BLaER1 treated with 17β-estradiol and CSF1 and Interleukin-3, amounts not matched to agents 10 nM and 100 nM (cell line): ENCODE measurements at regions not wholly inside any gene's neighbourhood (a gene's known extent, or its start where the extent isn't known, plus 50 kb on each side); places are given as distances from the start of the nearest gene placed in this dataset.

Source experiments
- H3K27ac ChIP-seq, 11 experiments: shearing (Covaris generic); formaldehyde crosslinking; 2 replicates each; pipeline ENCODE4 v1.8.1; 2022
- H3K27me3 ChIP-seq, 11 experiments: shearing (Covaris generic); formaldehyde crosslinking; 2 replicates each; pipeline ENCODE4 v1.8.1; 2022
- H3K36me3 ChIP-seq, 11 experiments: shearing (Covaris generic); formaldehyde crosslinking; 2 replicates each; pipeline ENCODE4 v1.8.1; 2022
- H3K4me1 ChIP-seq, 10 experiments: shearing (Covaris generic); formaldehyde crosslinking; 2 replicates each; pipeline ENCODE4 v1.8.1; 2022
- H3K4me2 ChIP-seq, 11 experiments: shearing (Covaris generic); formaldehyde crosslinking; 2 replicates each; pipeline ENCODE4 v1.8.1; 2022
- H3K4me3 ChIP-seq, 10 experiments: shearing (Covaris generic); formaldehyde crosslinking; 2 replicates each; pipeline ENCODE4 v1.8.1; 2022
- H3K9ac ChIP-seq, 11 experiments: shearing (Covaris generic); formaldehyde crosslinking; 2 replicates each; pipeline ENCODE4 v1.8.1; 2022
- H3K9me3 ChIP-seq, 11 experiments: shearing (Covaris generic); formaldehyde crosslinking; replicated peaks in 1 of 11; 2 replicates each; pipeline ENCODE4 v1.8.1; 2022
- H4K20me1 ChIP-seq, 11 experiments: shearing (Covaris generic); formaldehyde crosslinking; 2 replicates each; pipeline ENCODE4 v1.8.1; 2022
- Cebpa-rat ChIP-seq, 11 experiments: shearing (Covaris generic); IDR thresholded peaks; 2 replicates each; pipeline ENCODE4 v1.8.1; 2022

GRCh38 chr1:208535511-208535910 lies 291.3 kb upstream of the PLXNA2 start:
- no peak for TF ChIP-seq Cebpa-rat (IDR thresholded peaks at IDR 0.05)
- Histone ChIP-seq H4K20me1 (no peaks in the 10 kb centered on the region), H3K27ac (no peak overlapping the region), H3K4me3 (no peak overlapping the region), H3K9ac (no peak overlapping the region), H3K9me3 (no peaks in the 10 kb centered on the region), H3K27me3 (no peaks in the 10 kb centered on the region), H3K4me1 (peaks cover 6 to 46% (median 40%) of the 10 kb centered on the region in 10 experiments; a peak in 19 of 20 replicates), H3K4me2 (peak overlapping the region in 8 of 11 experiments; percentile 34 to 61 (median 48); a peak in 16 of 22 replicates), H3K36me3 (no peaks in the 10 kb centered on the region)

GRCh38 chr1:208536212-208536611 lies 292.0 kb upstream of the PLXNA2 start:
- Histone ChIP-seq H3K9me3 (no peaks in the 10 kb centered on the region), H3K36me3 (no peaks in the 10 kb centered on the region), H3K4me3 (no peak overlapping the region), H3K4me2 (peak overlapping the region; percentile 21 to 61 (median 46); a peak in 19 of 22 replicates), H3K4me1 (peaks cover 6 to 39% (median 34%) of the 10 kb centered on the region in 10 experiments; a peak in 19 of 20 replicates), H3K27ac (no peak overlapping the region), H4K20me1 (no peaks in the 10 kb centered on the region), H3K9ac (no peak overlapping the region), H3K27me3 (no peaks in the 10 kb centered on the region)
- TF ChIP-seq Cebpa-rat (IDR thresholded peaks at IDR 0.05): no peak

- Histone ChIP-seq H4K20me1 (no peaks in the 10 kb centered on the region), H3K27ac (no peak overlapping the region), H3K36me3 (no peaks in the 10 kb centered on the region), H3K4me2 (peak overlapping the region in 5 of 11 experiments; percentile 35 to 61 (median 47); a peak in 3 of 22 replicates), H3K4me1 (peaks cover 6 to 29% (median 24%) of the 10 kb centered on the region in 10 experiments; a peak in 19 of 20 replicates), H3K27me3 (no peaks in the 10 kb centered on the region), H3K4me3 (no peak overlapping the region), H3K9ac (no peak overlapping the region), H3K9me3 (no peaks in the 10 kb centered on the region)
- TF ChIP-seq Cebpa-rat (IDR thresholded peaks at IDR 0.05): no peak
These were observed 293.0 kb upstream of the PLXNA2 start for GRCh38 chr1:208537198-208537597.

- Histone ChIP-seq H3K27me3 (no peaks in the 10 kb centered on the region), H3K4me2 (0 out of 22 replicates have a peak overlapping the region, but pooled peaks of 1 of the 11 experiments have one; percentile 8), H4K20me1 (no peaks in the 10 kb centered on the region), H3K9me3 (no peaks in the 10 kb centered on the region), H3K4me1 (peaks cover 6 to 21% (median 17%) of the 10 kb centered on the region in 10 experiments; a peak in 19 of 20 replicates), H3K27ac (no peak overlapping the region), H3K4me3 (no peak overlapping the region), H3K36me3 (no peaks in the 10 kb centered on the region), H3K9ac (no peak overlapping the region)
- no peak for TF ChIP-seq Cebpa-rat (IDR thresholded peaks at IDR 0.05)
These were observed 293.9 kb upstream of the PLXNA2 start for GRCh38 chr1:208538078-208538477.

GRCh38 chr1:208538587-208538986 lies 294.4 kb upstream of the PLXNA2 start:
- H3K4me1 ChIP-seq: peaks cover 6 to 21% (median 17%) of the 10 kb centered on the region in 10 experiments; a peak in 19 of 20 replicates
- no peaks in the 10 kb centered on the region for H3K27me3 ChIP-seq
- H3K27ac ChIP-seq: no peak overlapping the region
- no peak overlapping the region for H3K4me3 ChIP-seq
- no peak overlapping the region for H3K9ac ChIP-seq
- H3K4me2 ChIP-seq: no peak overlapping the region
- H3K9me3 ChIP-seq: no peaks in the 10 kb centered on the region
- H4K20me1 ChIP-seq: no peaks in the 10 kb centered on the region
- TF ChIP-seq Cebpa-rat (IDR thresholded peaks at IDR 0.05): no peak
- H3K36me3 ChIP-seq: no peaks in the 10 kb centered on the region

GRCh38 chr1:208540724-208541123 lies 296.5 kb upstream of the PLXNA2 start:
- no peak for TF ChIP-seq Cebpa-rat (IDR thresholded peaks at IDR 0.05)
- Histone ChIP-seq H3K27me3 (no peaks in the 10 kb centered on the region), H3K4me3 (no peak overlapping the region), H3K9ac (no peak overlapping the region), H3K36me3 (no peaks in the 10 kb centered on the region), H3K4me1 (peaks cover 14 to 29% (median 23%) of the 10 kb centered on the region in 10 experiments; a peak in 19 of 20 replicates), H4K20me1 (no peaks in the 10 kb centered on the region), H3K27ac (no peak overlapping the region), H3K4me2 (no peak overlapping the region), H3K9me3 (no peaks in the 10 kb centered on the region)

- Histone ChIP-seq H3K27ac (no peak overlapping the region), H3K9ac (no peak overlapping the region), H3K27me3 (no peaks in the 10 kb centered on the region), H3K4me2 (no peak overlapping the region), H4K20me1 (no peaks in the 10 kb centered on the region), H3K4me3 (no peak overlapping the region), H3K36me3 (no peaks in the 10 kb centered on the region), H3K4me1 (peaks cover 9 to 22% (median 17%) of the 10 kb centered on the region in 10 experiments; a peak in 19 of 20 replicates), H3K9me3 (no peaks in the 10 kb centered on the region)
- TF ChIP-seq Cebpa-rat (IDR thresholded peaks at IDR 0.05): no peak
These were observed 297.2 kb upstream of the PLXNA2 start for GRCh38 chr1:208541225-208541855.

- peaks cover 6 to 14% (median 9%) of the 10 kb centered on the region in 10 experiments; a peak in 16 of 20 replicates for H3K4me1 ChIP-seq
- no peaks in the 10 kb centered on the region for H3K36me3 ChIP-seq
- no peak overlapping the region for H3K27ac ChIP-seq
- H3K9ac ChIP-seq: no peak overlapping the region
- no peak overlapping the region for H3K4me2 ChIP-seq
- H3K4me3 ChIP-seq: no peak overlapping the region
- H4K20me1 ChIP-seq: no peaks in the 10 kb centered on the region
- no peaks in the 10 kb centered on the region for H3K27me3 ChIP-seq
- H3K9me3 ChIP-seq: no peaks in the 10 kb centered on the region
- TF ChIP-seq Cebpa-rat (IDR thresholded peaks at IDR 0.05): no peak
These were observed 298.1 kb upstream of the PLXNA2 start for GRCh38 chr1:208542309-208542708.

GRCh38 chr1:208544053-208544452 lies 299.9 kb upstream of the PLXNA2 start:
- peak overlapping the region in 3 of 11 experiments; percentile 8 to 37 (median 11); a peak in 2 of 22 replicates for H3K4me2 ChIP-seq
- H3K27me3 ChIP-seq: no peaks in the 10 kb centered on the region
- no peak overlapping the region for H3K27ac ChIP-seq
- peaks cover 6 to 10% (median 9%) of the 10 kb centered on the region in 10 experiments; a peak in 16 of 20 replicates for H3K4me1 ChIP-seq
- H3K36me3 ChIP-seq: no peaks in the 10 kb centered on the region
- no peak for TF ChIP-seq Cebpa-rat (IDR thresholded peaks at IDR 0.05)
- no peaks in the 10 kb centered on the region for H3K9me3 ChIP-seq
- H3K9ac ChIP-seq: no peak overlapping the region
- H3K4me3 ChIP-seq: no peak overlapping the region
- H4K20me1 ChIP-seq: no peaks in the 10 kb centered on the region

- peaks cover 6 to 10% (median 9%) of the 10 kb centered on the region in 10 experiments; a peak in 16 of 20 replicates for H3K4me1 ChIP-seq
- no peaks in the 10 kb centered on the region for H4K20me1 ChIP-seq
- no peak overlapping the region for H3K9ac ChIP-seq
- no peaks in the 10 kb centered on the region for H3K36me3 ChIP-seq
- TF ChIP-seq Cebpa-rat (IDR thresholded peaks at IDR 0.05): no peak
- H3K27me3 ChIP-seq: no peaks in the 10 kb centered on the region
- no peak overlapping the region for H3K27ac ChIP-seq
- H3K4me3 ChIP-seq: no peak overlapping the region
- peak overlapping the region in 10 of 11 experiments; percentile 6 to 37 (median 18); a peak in 11 of 22 replicates for H3K4me2 ChIP-seq
- no peaks in the 10 kb centered on the region for H3K9me3 ChIP-seq
These were observed 300.6 kb upstream of the PLXNA2 start for GRCh38 chr1:208544794-208545193.
